ENCODE measurements at regions not wholly inside any gene's neighbourhood (a gene's known extent, or its start where the extent isn't known, plus 50 kb on each side); places are given as distances from the start of the nearest gene placed in this dataset.

DNA sequence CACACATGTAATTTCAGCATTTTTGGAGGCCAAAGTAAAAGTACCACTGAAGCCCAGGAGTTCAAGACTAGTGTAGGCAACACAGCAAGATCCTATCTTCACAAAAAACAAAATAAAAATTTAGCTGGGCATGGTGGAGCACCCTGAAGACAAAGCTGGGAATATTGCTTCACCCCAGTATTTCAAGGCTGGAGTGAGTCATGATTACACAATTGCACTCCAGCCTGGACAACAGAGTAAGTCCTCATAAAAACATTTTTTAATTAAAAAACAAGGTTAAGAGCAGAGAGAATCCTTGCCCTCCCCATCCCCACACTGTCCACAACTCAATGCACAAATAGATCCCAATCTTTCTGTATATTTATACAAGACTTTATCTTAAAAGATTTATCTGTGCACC is 321.9 kb upstream of the HSFY2 start:
- ChIA-PET RAD21 (ENCODE audit: low non-redundant PET in 1 of 2, low total read pairs in 2 of 2, uncharacterized antibody in 2 of 2, unreplicated experiment in 2 of 2) (no interaction called here), POLR2A (no interaction called here), CTCF (no interaction called here)
- H3K9me2 ChIP-seq (ENCODE audit: insufficient read depth), result no peaks in the 10 kb centered on the region
- H3K27ac ChIP-seq (ENCODE audit: low read depth, low read length), result no peak overlapping the region
- H3K9ac ChIP-seq (ENCODE audit: low read length), result no peak overlapping the region
- H3K27me3 ChIP-seq (ENCODE audit: insufficient read depth, low read length), result no peaks in the 10 kb centered on the region
- no peak for TF ChIP-seq POLR2A (IDR thresholded peaks at IDR 0.05; ENCODE audit: borderline replicate concordance, extremely low read depth, insufficient read depth, insufficient read length)
- no peak for TF ChIP-seq FOSL1 (IDR thresholded peaks at IDR 0.05; ENCODE audit: low read depth)
- no peak for TF ChIP-seq SRF (IDR thresholded peaks at IDR 0.05; ENCODE audit: low read depth)
- no peak for TF ChIP-seq REST (IDR thresholded peaks at IDR 0.05; ENCODE audit: low read depth)
- TF ChIP-seq CBX3 (IDR thresholded peaks at IDR 0.05; ENCODE audit: low read depth), result no peak
- TF ChIP-seq CEBPB (IDR thresholded peaks at IDR 0.05; ENCODE audit: low read depth), result no peak
- H3K4me2 ChIP-seq (ENCODE audit: low read length), result no peak overlapping the region
- no TSS peak for BruUV-seq (replicated peaks)
- H4K20me1 ChIP-seq (ENCODE audit: insufficient read depth), result no peaks in the 10 kb centered on the region
- H3K79me2 ChIP-seq (ENCODE audit: insufficient read depth, low read length), result no peaks in the 10 kb centered on the region
- ATAC-seq, result no peak
- no peaks in the 10 kb centered on the region for H3K4me1 ChIP-seq (ENCODE audit: control insufficient read depth in 1 of 2, insufficient read depth in 2 of 2, low read length in 2 of 2)
- intact Hi-C loops (cut with micrococcal nuclease), result no loop called here
- H3K9me3 ChIP-seq (ENCODE audit: control insufficient read depth in 1 of 2, insufficient read depth in 1 of 2, low read depth in 1 of 2, low read length in 2 of 2), result no peaks in the 10 kb centered on the region
- DNase-seq (ENCODE audit: low read depth, low spot score), result no peak
- no peak overlapping the region for H2AFZ ChIP-seq (ENCODE audit: low read depth, low read length, poor library complexity, severe bottlenecking)
- no peaks in the 10 kb centered on the region for H3K36me3 ChIP-seq (ENCODE audit: control insufficient read depth in 1 of 2, insufficient read depth in 2 of 2, low read length in 2 of 2)
- no peak overlapping the region for H3K4me3 ChIP-seq (replicated peaks in 1 of 2; ENCODE audit: low read depth in 1 of 2, low read length in 2 of 2)

- CTCF ChIA-PET, result no interaction called here
- H3K27ac ChIP-seq (ENCODE audit: low read depth, low read length), result no peak overlapping the region
- no peaks in the 10 kb centered on the region for H3K9me2 ChIP-seq (ENCODE audit: insufficient read depth)
- no peaks in the 10 kb centered on the region for H4K20me1 ChIP-seq (ENCODE audit: insufficient read depth)
- RAD21 ChIA-PET (ENCODE audit: low non-redundant PET in 1 of 2, low total read pairs in 2 of 2, uncharacterized antibody in 2 of 2, unreplicated experiment in 2 of 2), result no interaction called here
- DNase-seq (ENCODE audit: low read depth, low spot score) (no peak), ATAC-seq (no peak)
- H3K79me2 ChIP-seq (ENCODE audit: insufficient read depth, low read length), result no peaks in the 10 kb centered on the region
- BruUV-seq (replicated peaks), result no TSS peak
- H3K4me1 ChIP-seq (ENCODE audit: control insufficient read depth in 1 of 2, insufficient read depth in 2 of 2, low read length in 2 of 2), result no peaks in the 10 kb centered on the region
- H2AFZ ChIP-seq (ENCODE audit: low read depth, low read length, poor library complexity, severe bottlenecking), result no peak overlapping the region
- no peaks in the 10 kb centered on the region for H3K9me3 ChIP-seq (ENCODE audit: control insufficient read depth in 1 of 2, insufficient read depth in 1 of 2, low read depth in 1 of 2, low read length in 2 of 2)
- intact Hi-C loops (cut with micrococcal nuclease), result no loop called here
- H3K27me3 ChIP-seq (ENCODE audit: insufficient read depth, low read length), result no peaks in the 10 kb centered on the region
- H3K36me3 ChIP-seq (ENCODE audit: control insufficient read depth in 1 of 2, insufficient read depth in 2 of 2, low read length in 2 of 2), result no peaks in the 10 kb centered on the region
- no peak overlapping the region for H3K4me3 ChIP-seq (replicated peaks in 1 of 2; ENCODE audit: low read depth in 1 of 2, low read length in 2 of 2)
- POLR2A ChIA-PET, result no interaction called here
- H3K4me2 ChIP-seq (ENCODE audit: low read length), result no peak overlapping the region
- no peak overlapping the region for H3K9ac ChIP-seq (ENCODE audit: low read length)
- TF ChIP-seq, protein P1, sequence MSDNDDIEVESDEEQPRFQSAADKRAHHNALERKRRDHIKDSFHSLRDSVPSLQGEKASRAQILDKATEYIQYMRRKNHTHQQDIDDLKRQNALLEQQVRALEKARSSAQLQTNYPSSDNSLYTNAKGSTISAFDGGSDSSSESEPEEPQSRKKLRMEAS (IDR thresholded peaks at IDR 0.05), result no peak
- no peak for TF ChIP-seq SP1 (IDR thresholded peaks at IDR 0.05; ENCODE audit: low read depth)
- TF ChIP-seq EZH2phosphoT487 (IDR thresholded peaks at IDR 0.05; ENCODE audit: borderline replicate concordance), result no peak
- TF ChIP-seq POLR2AphosphoS5 (IDR thresholded peaks at IDR 0.05; ENCODE audit: low read depth, low read length), result no peak
- no peak for TF ChIP-seq POLR2A (IDR thresholded peaks at IDR 0.05; ENCODE audit: borderline replicate concordance, extremely low read depth, insufficient read depth, insufficient read length)
- no peak for TF ChIP-seq SRF (IDR thresholded peaks at IDR 0.05; ENCODE audit: low read depth)
- TF ChIP-seq, protein P2, sequence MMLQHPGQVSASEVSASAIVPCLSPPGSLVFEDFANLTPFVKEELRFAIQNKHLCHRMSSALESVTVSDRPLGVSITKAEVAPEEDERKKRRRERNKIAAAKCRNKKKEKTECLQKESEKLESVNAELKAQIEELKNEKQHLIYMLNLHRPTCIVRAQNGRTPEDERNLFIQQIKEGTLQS (IDR thresholded peaks at IDR 0.05), result no peak
- no peak for TF ChIP-seq EGR1 (IDR thresholded peaks at IDR 0.05; ENCODE audit: low read depth)
- TF ChIP-seq ZFX (IDR thresholded peaks at IDR 0.05), result no peak
- TF ChIP-seq CBX3 (IDR thresholded peaks at IDR 0.05; ENCODE audit: low read depth), result no peak
- TF ChIP-seq CTCF (IDR thresholded peaks at IDR 0.05 in 2 of 3, conservative IDR thresholded peaks at IDR 0.05 in 1 of 3; ENCODE audit: borderline replicate concordance in 1 of 3, insufficient read depth in 1 of 3, low read depth in 2 of 3, low read length in 2 of 3), result no peak
- TF ChIP-seq JUND (IDR thresholded peaks at IDR 0.05), result no peak
- TF ChIP-seq ELF1 (IDR thresholded peaks at IDR 0.05; ENCODE audit: borderline replicate concordance, low read depth), result no peak
- TF ChIP-seq YY1 (IDR thresholded peaks at IDR 0.05; ENCODE audit: extremely low read depth, insufficient replicate concordance, low read depth, low read length), result no peak
- no peak for TF ChIP-seq FOSL1 (IDR thresholded peaks at IDR 0.05; ENCODE audit: low read depth)
- no peak for TF ChIP-seq ZNF274 (IDR thresholded peaks at IDR 0.05; ENCODE audit: low read depth, low read length)
Measured at GRCh38 chrY:19083006-19083405, 309.5 kb upstream of the HSFY2 start.
